Stimulated activated naive B cell treated with anti-CD40 and anti-IgM and Interleukin-4, amounts not matched to agents 10 μg/mL and 1 μg/mL and 100 μg/mL, for 72 hours (primary cell): ENCODE measurements at regions not wholly inside any gene's neighbourhood (a gene's known extent, or its start where the extent isn't known, plus 50 kb on each side); places are given as distances from the start of the nearest gene placed in this dataset.

Source experiments
- ATAC-seq, 2 donors: fragments of 150-1000 bp; cut with Tn5 transposase; replicated peaks; 2 replicates each; pipeline ENCODE4 v1.10.0; 2021; ENCODE audit warnings: moderate library complexity in 1 of 2
- DNase-seq: peaks from one replicate; pipeline ENCODE4 v3.0.0; 2021
- H3K27ac Mint-ChIP-seq: one replicate; pipeline ENCODE4 v1.8.0; 2022; ENCODE audit warnings: mild to moderate bottlenecking, mixed read lengths
- H3K27me3 Mint-ChIP-seq, 2 donors: one replicate each; pipeline ENCODE4 v1.8.0; 2022; ENCODE audit warnings: mixed read lengths in 2 of 2
- H3K36me3 Mint-ChIP-seq, 2 donors: one replicate each; pipeline ENCODE4 v1.8.0; 2022; ENCODE audit warnings: mixed read lengths in 2 of 2, mild to moderate bottlenecking in 1 of 2
- H3K4me1 Mint-ChIP-seq, 2 donors: one replicate each; pipeline ENCODE4 v1.8.0; 2022; ENCODE audit warnings: mixed read lengths in 2 of 2, mild to moderate bottlenecking in 1 of 2
- H3K4me3 Mint-ChIP-seq, 2 donors: one replicate each; pipeline ENCODE4 v1.8.0; 2022; ENCODE audit warnings: mild to moderate bottlenecking in 2 of 2, mixed read lengths in 2 of 2, moderate library complexity in 1 of 2
- H3K9me3 Mint-ChIP-seq, 2 donors: one replicate each; pipeline ENCODE4 v1.8.0; 2022; ENCODE audit warnings: mixed read lengths in 2 of 2, mild to moderate bottlenecking in 1 of 2

- Mint-ChIP-seq H3K36me3 (no peaks in the 10 kb centered on the region), H3K4me3 (no peak overlapping the region)
- no peak for DNase-seq
These were observed 110.1 kb upstream of the JAG1 start for GRCh38 chr20:10783707-10784553.

GRCh38 chr20:10784554-10785183 lies 110.9 kb upstream of the JAG1 start:
- H3K4me3 Mint-ChIP-seq, result no peak overlapping the region
- no peaks in the 10 kb centered on the region for H3K4me1 Mint-ChIP-seq
- H3K27ac Mint-ChIP-seq, result no peak overlapping the region
- no peaks in the 10 kb centered on the region for H3K36me3 Mint-ChIP-seq
- no peak for ATAC-seq
- H3K27me3 Mint-ChIP-seq, result peaks cover 0 to 7% of the 10 kb centered on the region in 2 donors
- no peak for DNase-seq
- peaks cover under 1 to 7% of the 10 kb centered on the region in 2 donors for H3K9me3 Mint-ChIP-seq

More at GRCh38 chr20:10783707-10784553, 110.1 kb upstream of the JAG1 start:
- no peak overlapping the region for H3K27ac Mint-ChIP-seq
- no peaks in the 10 kb centered on the region for H3K4me1 Mint-ChIP-seq
- ATAC-seq, result no peak
- peaks cover 0 to 7% of the 10 kb centered on the region in 2 donors for H3K27me3 Mint-ChIP-seq
- peaks cover 0 to 5% of the 10 kb centered on the region in 2 donors for H3K9me3 Mint-ChIP-seq

- no peaks in the 10 kb centered on the region for H3K4me1 Mint-ChIP-seq
- no peaks in the 10 kb centered on the region for H3K36me3 Mint-ChIP-seq
- no peak for ATAC-seq
These were observed 112.9 kb upstream of the JAG1 start for GRCh38 chr20:10786678-10787077.

DNA sequence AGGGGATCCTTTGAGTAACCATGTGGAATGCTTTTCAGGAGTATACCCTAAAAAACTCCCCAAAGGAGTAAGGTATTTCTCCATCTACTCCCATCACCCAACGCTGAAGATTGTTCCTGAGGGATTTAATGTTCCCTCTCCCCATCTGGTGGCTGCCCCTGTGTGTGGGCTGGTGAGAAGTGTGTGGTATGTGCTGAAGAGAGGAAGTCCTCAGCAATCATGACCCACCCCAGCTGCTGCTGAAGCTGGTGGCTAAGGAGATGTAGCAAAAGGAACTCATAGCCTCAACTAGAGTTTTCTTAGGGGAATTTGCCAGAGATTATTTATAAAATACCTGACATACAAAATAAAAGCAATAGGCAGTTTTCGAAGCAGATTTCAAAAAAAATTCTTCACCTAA lies 114.3 kb upstream of the JAG1 start:
- H3K27me3 Mint-ChIP-seq, result no peaks in the 10 kb centered on the region
- no peak overlapping the region for H3K27ac Mint-ChIP-seq
- H3K9me3 Mint-ChIP-seq, result peaks cover 5 to 7% of the 10 kb centered on the region in 2 donors
- H3K36me3 Mint-ChIP-seq, result no peaks in the 10 kb centered on the region
- ATAC-seq (no peak), DNase-seq (no peak)
- H3K4me1 Mint-ChIP-seq, result no peaks in the 10 kb centered on the region
- no peak overlapping the region for H3K4me3 Mint-ChIP-seq

More at GRCh38 chr20:10786678-10787077, 112.9 kb upstream of the JAG1 start:
- Mint-ChIP-seq H3K9me3 (peaks cover 2 to 7% of the 10 kb centered on the region in 2 donors), H3K27me3 (no peaks in the 10 kb centered on the region), H3K4me3 (no peak overlapping the region), H3K27ac (no peak overlapping the region)
- no peak for DNase-seq

- DNase-seq (no peak), ATAC-seq (no peak)
- Mint-ChIP-seq H3K4me3 (no peak overlapping the region), H3K27ac (no peak overlapping the region), H3K9me3 (peaks cover 5 to 7% of the 10 kb centered on the region in 2 donors), H3K27me3 (no peaks in the 10 kb centered on the region), H3K4me1 (no peaks in the 10 kb centered on the region), H3K36me3 (no peaks in the 10 kb centered on the region)
These were observed 115.1 kb upstream of the JAG1 start for GRCh38 chr20:10788877-10789276.

DNA sequence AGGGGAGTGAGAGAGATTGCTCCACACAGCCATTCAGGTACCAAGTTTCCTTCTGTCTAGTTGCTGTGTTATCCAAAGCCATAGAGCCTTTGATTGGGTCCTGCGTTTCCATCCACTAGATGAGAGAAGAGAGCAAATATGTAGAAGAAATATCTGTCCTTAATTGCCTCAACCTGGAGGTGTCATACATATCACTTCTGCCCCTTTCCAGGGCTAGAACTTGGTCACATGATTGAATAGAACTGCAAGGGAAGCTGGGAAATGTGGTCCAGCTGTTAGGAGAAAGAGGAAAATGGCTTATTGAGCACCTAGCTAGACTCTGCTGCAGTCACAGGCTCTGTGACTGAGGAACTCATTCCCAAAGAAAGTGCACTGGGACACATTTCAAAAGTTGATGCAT lies 115.6 kb upstream of the JAG1 start:
- DNase-seq (no peak), ATAC-seq (no peak)
- H3K4me3 Mint-ChIP-seq, result no peak overlapping the region
- no peaks in the 10 kb centered on the region for H3K36me3 Mint-ChIP-seq
- H3K27ac Mint-ChIP-seq, result no peak overlapping the region
- H3K4me1 Mint-ChIP-seq, result no peaks in the 10 kb centered on the region
- no peaks in the 10 kb centered on the region for H3K27me3 Mint-ChIP-seq
- peaks cover 5 to 7% of the 10 kb centered on the region in 2 donors for H3K9me3 Mint-ChIP-seq

GRCh38 chr20:10790013-10790412 lies 116.2 kb upstream of the JAG1 start:
- H3K9me3 Mint-ChIP-seq, result peaks cover 5 to 7% of the 10 kb centered on the region in 2 donors
- no peak for ATAC-seq
- H3K4me1 Mint-ChIP-seq, result no peaks in the 10 kb centered on the region
- no peak overlapping the region for H3K27ac Mint-ChIP-seq
- DNase-seq, result no peak
- H3K36me3 Mint-ChIP-seq, result no peaks in the 10 kb centered on the region
- H3K4me3 Mint-ChIP-seq, result no peak overlapping the region
- no peaks in the 10 kb centered on the region for H3K27me3 Mint-ChIP-seq

DNA sequence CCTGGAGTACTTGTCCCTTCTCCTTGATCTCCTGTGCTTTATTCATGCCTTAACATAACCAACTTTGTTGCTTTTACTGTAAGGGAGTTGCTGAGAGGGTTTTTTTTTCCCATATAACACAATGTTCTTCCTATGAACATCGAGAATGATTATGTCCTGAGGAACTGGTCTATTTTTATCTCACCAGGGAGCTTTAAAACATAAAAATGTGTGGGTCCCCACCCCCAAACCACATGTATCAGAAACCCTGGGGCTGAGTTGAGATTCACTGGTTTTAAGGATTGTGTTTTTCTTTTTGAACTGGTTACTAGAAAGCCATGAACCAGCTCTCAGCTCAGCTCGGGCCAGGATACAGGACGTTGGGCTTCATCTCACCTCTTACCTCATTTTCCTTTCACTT lies 118.5 kb upstream of the JAG1 start:
- ATAC-seq (no peak), DNase-seq (no peak)
- Mint-ChIP-seq H3K36me3 (no peaks in the 10 kb centered on the region), H3K9me3 (peaks cover 4 to 5% of the 10 kb centered on the region in 2 donors), H3K27me3 (no peaks in the 10 kb centered on the region), H3K4me1 (no peaks in the 10 kb centered on the region), H3K4me3 (no peak overlapping the region), H3K27ac (no peak overlapping the region)

- Mint-ChIP-seq H3K4me1 (no peaks in the 10 kb centered on the region), H3K36me3 (no peaks in the 10 kb centered on the region), H3K27me3 (no peaks in the 10 kb centered on the region), H3K4me3 (no peak overlapping the region), H3K9me3 (peaks cover 4 to 7% of the 10 kb centered on the region in 2 donors), H3K27ac (no peak overlapping the region)
- no peak for ATAC-seq
- DNase-seq, result no peak
These were observed 120.0 kb upstream of the JAG1 start for GRCh38 chr20:10793766-10794165.

DNA sequence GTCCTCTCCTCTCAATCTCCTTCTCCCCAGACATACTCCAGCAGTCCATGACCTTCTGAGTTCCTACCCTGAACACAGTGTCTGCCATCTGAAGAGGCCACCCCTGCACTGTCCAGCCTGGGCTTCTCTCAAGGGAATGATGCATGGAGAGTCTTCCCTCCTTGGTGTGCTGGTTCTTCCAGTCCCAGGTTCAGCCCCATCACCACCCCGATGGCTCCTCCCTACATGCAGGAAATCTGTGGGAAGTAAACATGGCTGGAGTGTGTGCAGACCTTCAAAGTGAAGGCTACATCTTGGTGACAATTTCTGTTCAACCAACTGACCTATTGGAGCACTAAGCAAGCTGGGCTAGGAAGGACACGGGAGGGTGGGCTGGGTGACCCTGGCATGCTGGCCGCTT lies 121.0 kb upstream of the JAG1 start:
- no peak for ATAC-seq
- peaks cover 0 to 5% of the 10 kb centered on the region in 2 donors for H3K9me3 Mint-ChIP-seq
- no peaks in the 10 kb centered on the region for H3K36me3 Mint-ChIP-seq
- H3K27me3 Mint-ChIP-seq, result no peaks in the 10 kb centered on the region
- H3K4me1 Mint-ChIP-seq, result no peaks in the 10 kb centered on the region
- H3K27ac Mint-ChIP-seq, result no peak overlapping the region
- H3K4me3 Mint-ChIP-seq, result no peak overlapping the region
- no peak for DNase-seq

- H3K27me3 Mint-ChIP-seq, result no peaks in the 10 kb centered on the region
- ATAC-seq (no peak), DNase-seq (no peak)
These were observed 121.7 kb upstream of the JAG1 start for GRCh38 chr20:10795286-10796026.

DNA sequence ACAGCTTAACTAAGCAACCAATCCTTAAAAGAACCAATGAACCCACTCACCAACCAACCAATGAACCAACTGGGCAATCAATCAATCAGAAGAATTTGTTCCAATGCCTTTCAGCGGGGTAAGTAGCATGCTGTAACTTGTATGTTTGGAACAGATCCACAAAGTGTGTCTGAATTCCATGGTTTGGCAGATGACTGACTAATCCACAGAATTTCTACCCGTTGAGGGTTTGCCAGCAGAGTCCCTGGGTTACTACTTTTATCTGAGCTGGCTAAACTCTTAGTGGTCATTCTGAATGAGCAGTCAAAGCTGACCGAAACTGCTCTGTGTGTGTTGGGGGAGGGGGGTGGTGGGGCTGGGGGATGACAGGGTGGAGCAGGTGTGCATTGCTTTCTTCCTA lies 125.0 kb upstream of the JAG1 start:
- H3K9me3 Mint-ChIP-seq, result peaks cover 0 to 3% of the 10 kb centered on the region in 2 donors

More at GRCh38 chr20:10795286-10796026, 121.7 kb upstream of the JAG1 start:
- Mint-ChIP-seq H3K4me3 (no peak overlapping the region), H3K9me3 (peaks cover 0 to 6% of the 10 kb centered on the region in 2 donors), H3K4me1 (no peaks in the 10 kb centered on the region), H3K27ac (no peak overlapping the region), H3K36me3 (no peaks in the 10 kb centered on the region)

DNA sequence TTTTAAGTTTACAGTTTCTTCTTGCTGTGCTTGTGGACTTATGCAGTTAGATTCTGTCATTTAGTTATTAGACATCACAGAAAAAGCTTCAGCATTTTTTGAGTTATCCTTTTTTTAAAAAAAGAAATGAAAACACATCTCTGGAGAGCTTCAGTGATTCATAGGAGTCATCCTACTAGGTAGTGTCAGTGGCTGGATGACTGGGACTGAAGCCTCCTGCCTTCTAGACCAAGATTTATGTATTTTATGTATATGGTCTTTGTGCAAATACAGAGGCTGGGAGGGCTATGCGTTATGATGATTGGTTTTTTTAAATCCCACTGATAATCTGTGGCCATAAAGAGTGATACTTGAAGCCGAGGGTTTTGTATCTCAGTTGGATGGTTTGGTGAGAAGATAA lies 125.9 kb upstream of the JAG1 start:
- Mint-ChIP-seq H3K4me1 (no peaks in the 10 kb centered on the region), H3K9me3 (peaks cover 0 to 3% of the 10 kb centered on the region in 2 donors)

More for the DNA sequence above, 125.0 kb upstream of the JAG1 start:
- no peak overlapping the region for H3K27ac Mint-ChIP-seq
- H3K36me3 Mint-ChIP-seq, result no peaks in the 10 kb centered on the region
- DNase-seq (no peak), ATAC-seq (no peak)
- no peaks in the 10 kb centered on the region for H3K4me1 Mint-ChIP-seq
- no peak overlapping the region for H3K4me3 Mint-ChIP-seq
- peaks cover 0 to 4% of the 10 kb centered on the region in 2 donors for H3K27me3 Mint-ChIP-seq

DNA sequence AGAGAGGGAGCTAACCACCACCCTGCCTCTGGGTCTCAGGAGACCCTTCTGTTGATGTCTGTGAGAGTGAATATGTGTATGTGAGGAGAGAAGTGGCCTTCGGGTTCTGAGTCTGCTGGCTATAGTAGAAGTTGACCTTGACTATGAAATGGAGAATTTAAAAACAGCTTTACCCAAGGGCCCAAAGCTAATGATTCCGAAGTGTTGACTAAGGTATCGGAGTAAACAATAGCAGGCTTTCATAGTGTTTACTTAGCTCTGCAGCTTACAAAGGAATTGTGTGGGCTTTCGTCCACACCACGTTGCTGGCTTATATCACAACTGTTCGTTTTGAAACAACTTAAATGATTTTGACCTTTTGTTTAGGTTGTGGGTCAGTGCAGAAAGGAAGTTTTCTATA lies 126.5 kb upstream of the JAG1 start:
- ATAC-seq, result no peak
- DNase-seq, result no peak
- no peaks in the 10 kb centered on the region for H3K4me1 Mint-ChIP-seq
- H3K27me3 Mint-ChIP-seq, result peaks cover 0 to 5% of the 10 kb centered on the region in 2 donors
- peaks cover 0 to 3% of the 10 kb centered on the region in 2 donors for H3K9me3 Mint-ChIP-seq
- no peak overlapping the region for H3K27ac Mint-ChIP-seq
- H3K36me3 Mint-ChIP-seq, result no peaks in the 10 kb centered on the region
- no peak overlapping the region for H3K4me3 Mint-ChIP-seq

More for the DNA sequence above, 125.9 kb upstream of the JAG1 start:
- Mint-ChIP-seq H3K27ac (no peak overlapping the region), H3K4me3 (no peak overlapping the region), H3K27me3 (peaks cover 0 to 5% of the 10 kb centered on the region in 2 donors), H3K36me3 (no peaks in the 10 kb centered on the region)
- no peak for ATAC-seq
- DNase-seq, result no peak
